Eye (tissue), 1 donor: ENCODE measurements at regions not wholly inside any gene's neighbourhood (a gene's known extent, or its start where the extent isn't known, plus 50 kb on each side); places are given as distances from the start of the nearest gene placed in this dataset.
A peak's percentile ranks its signal among the peaks of the same experiment; 100 is the strongest.

ENCODE experiments used
- DNase-seq: peaks from one replicate; pipeline ENCODE4 v3.0.0-alpha.2; 2015

DNA sequence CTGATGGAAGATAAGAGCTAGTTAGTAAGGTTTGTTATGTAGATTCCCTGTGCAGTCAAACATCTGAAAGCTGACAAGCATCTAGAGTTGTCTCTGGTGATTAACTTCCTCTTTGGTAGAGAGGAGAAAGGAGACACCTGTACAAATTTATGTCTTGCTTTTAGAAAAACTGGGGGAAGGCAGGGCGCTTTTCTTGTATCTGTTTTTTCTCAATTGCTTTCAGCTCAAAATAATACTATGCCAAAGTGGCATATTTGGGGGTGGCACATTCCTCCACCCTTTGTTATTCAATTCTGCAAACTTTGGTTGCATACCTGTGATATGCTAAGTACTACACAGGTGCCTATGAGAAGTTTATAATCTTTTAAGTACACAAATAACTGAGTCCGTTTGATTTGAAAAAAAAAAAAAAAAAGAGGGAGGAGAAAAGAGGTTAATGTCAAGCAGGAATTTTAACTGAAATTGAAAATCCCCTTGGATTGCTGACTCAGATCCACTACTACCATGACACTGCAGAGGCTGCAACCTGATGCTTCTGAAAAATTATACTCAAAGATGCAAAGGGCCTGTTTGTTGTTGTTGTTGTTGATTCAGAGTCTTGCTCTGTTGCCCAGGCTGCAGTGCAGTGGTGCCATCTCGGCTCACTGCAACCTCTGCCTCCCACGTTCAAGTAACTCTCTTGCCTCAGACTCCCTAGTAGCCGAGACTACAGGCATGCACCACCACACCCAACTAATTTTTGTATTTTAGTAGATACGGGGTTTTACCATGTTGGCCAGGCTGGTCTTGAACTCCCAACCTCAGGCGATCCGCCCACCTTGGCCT is 164.8 kb upstream of the NBEA start:
- no peak for DNase-seq

DNA sequence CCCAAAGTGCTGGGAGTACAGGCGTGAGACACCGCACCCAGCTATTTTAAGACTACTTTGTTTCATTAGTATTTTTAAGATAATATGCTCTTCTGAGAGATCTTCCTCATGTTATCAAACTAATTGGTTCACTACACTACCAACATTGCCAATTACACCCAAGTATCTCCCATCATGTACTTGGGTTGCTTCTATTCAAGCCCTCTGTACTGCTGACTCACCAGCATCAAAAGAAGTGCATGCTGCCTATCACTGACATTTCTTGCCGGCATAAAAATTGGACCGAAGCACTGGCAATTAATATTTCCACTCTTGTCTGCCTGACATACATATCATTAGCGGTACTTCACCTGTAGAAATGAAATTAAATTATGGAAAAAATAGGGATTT is 164.2 kb upstream of the NBEA start:
- DNase-seq: no peak

DNA sequence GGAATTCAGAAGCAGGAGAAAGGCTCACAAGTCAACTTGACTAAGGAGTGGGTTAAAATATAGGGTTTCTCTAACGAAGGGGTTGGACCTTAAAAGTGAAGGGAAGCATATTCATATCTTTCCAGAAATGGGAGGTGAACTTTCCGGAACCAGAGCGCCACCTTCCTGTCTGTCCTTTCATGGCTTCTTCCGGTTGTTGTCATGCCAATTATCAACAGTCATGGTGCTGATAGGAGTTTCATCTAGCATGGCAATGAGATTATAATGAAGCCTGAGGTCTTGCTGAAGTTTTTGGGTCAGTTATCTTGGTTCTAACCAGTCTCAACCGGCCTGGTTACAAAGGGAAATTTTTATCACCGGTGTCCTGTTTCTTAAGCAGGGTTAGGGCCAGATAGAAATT is 162.9 kb upstream of the NBEA start:
- DNase-seq: no peak

DNA sequence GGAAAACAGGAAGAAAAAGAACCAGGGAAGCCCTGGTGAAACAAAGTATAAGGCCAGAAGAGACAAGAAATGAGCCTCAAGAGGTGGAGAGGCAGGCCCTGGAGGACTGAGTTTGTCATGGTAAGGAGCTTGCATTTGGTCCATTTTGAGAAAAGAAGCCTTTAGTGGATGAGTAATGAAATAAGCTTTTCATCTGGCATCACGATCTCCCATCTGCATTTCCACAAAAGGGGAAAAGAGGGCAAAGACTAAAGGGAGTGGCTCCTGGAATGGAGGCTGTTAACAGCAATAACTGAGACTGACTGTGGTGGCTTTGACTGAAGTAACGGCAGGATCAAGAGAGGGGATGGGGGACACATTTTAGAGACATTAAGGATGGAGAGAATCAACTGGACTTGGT is 148.8 kb upstream of the NBEA start:
- no peak for DNase-seq

DNA sequence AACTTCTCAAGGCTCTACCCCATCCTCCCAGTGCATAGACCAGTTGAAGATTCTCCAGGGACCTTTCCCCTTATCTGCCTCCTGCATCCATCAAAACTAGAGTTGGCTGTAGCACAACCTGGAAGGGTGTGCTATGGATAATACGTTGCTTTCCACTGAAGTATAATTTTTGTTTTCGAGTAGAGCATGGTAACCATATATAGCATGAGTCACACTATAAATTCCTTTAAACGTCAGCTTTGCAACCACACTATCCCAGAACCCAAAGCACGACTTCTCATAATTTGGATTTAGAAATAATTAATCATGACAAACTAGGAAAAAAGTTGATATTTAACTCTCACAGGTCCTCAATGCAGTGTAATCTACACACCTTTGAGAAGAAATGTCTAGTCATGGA is 138.3 kb upstream of the NBEA start:
- no peak for DNase-seq

DNA sequence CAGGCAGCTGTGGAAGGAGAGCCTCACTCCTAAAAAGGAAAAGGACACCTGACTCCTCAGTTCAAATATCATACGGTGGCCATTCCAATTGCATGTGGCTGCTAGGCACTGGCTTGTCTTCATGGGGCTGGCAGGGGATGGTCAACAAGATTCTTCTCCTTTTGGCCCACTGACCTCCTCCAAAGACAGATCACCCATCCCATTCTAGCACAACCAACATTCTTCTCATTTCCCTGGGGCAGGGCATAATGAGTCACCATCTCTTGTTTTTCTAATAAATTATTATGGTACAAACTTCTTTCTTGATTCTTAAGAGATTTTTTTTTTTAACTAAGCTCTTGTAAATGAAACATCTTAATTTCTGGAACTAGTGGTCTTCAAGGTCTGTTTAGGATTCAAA is 136.7 kb upstream of the NBEA start:
- no peak for DNase-seq

- no peak for DNase-seq
These were observed 133.4 kb upstream of the NBEA start for GRCh38 chr13:34808649-34809048.

- DNase-seq: no peak
These were observed 131.1 kb upstream of the NBEA start for GRCh38 chr13:34810996-34811395.

DNA sequence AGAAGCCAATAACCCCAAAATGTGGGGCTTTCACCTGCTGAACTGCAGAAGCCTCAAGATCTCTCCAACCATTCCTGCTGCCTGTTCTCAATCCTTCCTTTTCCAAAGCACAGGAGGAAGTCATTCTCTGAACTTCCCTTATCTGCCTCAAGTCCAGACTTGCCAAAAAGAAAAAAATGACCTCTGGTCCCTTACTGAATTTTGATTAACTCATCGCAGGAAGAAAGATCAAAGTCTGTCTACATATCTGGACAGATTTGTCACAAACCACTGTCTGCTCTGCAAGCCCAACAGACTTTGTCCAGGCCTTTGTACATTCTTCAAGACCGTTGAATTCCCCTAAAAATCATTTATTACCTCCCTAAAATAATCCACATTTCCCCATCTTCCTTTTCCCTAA is 126.5 kb upstream of the NBEA start:
- no peak for DNase-seq

GRCh38 chr13:34816245-34816884 is 125.7 kb upstream of the NBEA start:
- peak; percentile 60 for DNase-seq

- DNase-seq: peak; percentile 23
These were observed 125.0 kb upstream of the NBEA start for GRCh38 chr13:34816908-34817665.

DNA sequence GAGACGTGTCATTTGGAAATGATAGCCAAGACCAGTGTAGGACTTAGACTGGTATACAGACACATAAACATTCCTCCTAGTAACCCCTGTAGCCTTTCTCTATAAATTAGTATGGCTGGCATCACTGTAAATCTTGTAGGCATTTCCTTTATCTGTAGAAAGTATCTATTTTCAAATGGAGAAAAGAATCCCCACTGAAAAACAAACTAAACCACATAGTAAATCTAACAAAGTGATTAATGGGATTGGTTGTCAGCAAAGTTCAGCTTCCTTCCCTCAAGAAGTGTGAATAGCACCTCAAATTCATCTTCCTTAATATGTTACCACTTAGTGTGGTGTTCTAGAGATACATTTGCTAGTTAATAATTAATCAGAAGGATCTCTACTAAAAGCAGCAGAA is 119.4 kb upstream of the NBEA start:
- DNase-seq: no peak

DNA sequence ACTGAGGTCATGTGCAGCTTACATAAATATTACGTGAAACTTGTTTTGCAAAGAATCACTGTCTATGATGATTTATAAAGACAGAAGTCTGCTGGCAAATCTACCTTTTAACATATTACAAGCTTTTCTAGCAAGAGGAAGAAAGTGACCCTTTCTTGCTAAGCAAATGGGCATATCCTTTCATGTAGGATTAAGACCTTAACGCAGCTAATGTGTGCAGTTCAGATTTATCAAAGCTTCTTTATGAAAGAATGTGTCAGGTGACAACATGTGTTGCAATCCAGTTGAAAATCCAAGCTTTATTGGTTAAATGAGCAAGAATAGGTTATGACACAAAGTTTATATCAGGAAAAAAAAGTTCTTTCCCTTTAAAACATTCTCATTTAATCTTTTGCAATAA is 115.6 kb upstream of the NBEA start:
- DNase-seq: peak; percentile 40

DNA sequence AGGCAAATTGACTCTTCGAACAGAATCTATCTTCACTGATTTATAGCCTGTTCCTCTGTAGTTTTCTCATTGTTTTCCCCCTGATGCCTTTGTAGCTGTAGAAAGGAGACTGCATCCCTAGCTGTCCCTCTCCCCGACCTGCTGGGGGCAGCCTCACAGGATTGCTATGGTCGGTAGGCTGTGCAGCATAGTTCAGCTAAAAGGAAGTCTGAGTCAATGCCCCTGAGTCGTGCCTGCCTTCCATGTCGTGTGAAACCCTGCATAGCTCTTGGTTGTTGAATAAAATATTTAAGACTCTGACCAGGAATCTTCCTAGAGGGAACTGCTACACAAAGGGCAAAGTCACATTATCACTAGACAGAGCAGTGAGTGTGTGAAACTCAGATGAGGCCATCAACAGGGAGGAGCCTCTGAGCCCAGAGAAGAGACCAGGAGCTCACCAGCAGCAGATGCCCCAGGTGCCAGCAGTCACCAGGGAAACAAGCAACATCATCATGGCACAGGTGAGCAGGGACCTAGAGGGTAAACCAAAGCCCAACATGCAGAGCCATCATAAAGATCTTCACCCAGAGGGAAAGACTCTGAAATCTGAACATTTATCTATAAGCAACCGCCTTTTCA is 108.4 kb upstream of the NBEA start:
- no peak for DNase-seq

- no peak for DNase-seq
These were observed 99.6 kb upstream of the NBEA start for GRCh38 chr13:34842466-34842865.

GRCh38 chr13:34847766-34848165 is 94.3 kb upstream of the NBEA start:
- no peak for DNase-seq

GRCh38 chr13:34849406-34849805 is 92.7 kb upstream of the NBEA start:
- DNase-seq: no peak

DNA sequence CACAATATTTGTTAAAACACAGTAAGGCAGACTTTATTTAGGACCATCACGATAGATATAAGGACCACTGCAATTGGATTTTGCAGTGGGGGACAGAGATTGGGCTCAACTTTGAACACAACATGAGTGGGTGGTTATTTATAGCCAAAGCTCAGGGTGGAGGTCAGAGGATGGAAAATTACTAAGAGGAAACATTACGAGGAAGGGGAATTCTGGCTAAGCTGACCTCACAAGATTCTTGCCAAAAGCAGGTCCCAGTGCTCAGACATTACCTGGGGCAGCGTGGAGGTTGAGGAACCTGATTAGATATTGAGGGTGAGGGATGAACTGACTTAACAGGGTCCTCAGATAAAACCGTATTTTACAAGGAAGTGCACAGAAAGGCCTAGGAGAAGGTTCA is 88.9 kb upstream of the NBEA start:
- no peak for DNase-seq

DNA sequence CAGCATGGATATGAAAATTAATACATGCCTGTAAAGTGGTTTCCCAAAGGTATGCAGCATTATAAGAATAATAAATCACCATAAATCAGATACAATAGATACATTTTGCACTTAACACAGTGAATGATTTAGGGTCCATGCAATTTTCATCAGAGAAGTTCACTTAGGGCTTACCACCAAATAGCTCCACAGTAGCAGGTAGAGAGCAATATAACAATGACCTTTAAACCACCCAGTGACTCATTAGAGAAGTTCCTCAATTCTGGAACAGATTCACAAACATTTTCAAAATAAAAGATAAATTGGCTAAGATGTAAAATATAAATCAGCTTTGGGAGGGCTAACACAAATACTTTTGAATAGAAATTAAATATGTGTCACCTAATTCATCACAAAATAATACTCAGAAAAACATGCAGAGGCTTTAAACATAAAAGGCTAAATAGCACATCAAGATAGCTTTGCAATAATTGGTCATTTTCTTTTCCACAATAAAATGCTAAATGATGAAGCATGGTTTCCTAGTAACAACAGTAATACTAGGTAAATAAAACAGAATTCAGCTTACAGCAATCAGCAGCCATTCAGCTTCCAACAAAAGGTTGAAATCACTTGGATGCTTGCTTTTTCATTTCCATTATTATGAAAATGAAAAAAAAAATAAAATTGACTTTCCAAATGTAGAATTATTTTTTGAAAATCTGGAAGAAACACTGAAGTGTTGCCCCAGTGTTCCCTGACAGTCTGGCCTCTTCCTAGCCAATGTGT is 84.3 kb upstream of the NBEA start:
- DNase-seq: no peak

DNA sequence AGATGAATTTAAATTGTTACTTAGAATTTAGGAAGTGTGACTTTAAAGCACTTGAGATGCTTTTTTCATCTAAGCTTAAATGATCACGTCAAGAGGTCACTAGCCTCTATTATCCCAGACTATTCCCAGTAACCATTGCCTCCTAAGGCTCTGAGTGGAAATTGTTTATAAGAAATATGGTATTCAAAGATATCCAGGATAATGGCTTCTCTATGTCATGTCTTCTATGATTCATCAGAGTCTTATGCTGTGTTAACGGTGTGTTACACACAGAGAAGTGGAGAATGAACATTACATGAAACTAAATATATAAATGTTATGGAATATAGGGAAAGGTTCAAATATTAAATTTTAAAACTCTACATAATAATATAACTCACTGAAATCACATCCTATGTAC is 79.8 kb upstream of the NBEA start:
- no peak for DNase-seq

GRCh38 chr13:34862716-34863115 is 79.4 kb upstream of the NBEA start:
- no peak for DNase-seq

DNA sequence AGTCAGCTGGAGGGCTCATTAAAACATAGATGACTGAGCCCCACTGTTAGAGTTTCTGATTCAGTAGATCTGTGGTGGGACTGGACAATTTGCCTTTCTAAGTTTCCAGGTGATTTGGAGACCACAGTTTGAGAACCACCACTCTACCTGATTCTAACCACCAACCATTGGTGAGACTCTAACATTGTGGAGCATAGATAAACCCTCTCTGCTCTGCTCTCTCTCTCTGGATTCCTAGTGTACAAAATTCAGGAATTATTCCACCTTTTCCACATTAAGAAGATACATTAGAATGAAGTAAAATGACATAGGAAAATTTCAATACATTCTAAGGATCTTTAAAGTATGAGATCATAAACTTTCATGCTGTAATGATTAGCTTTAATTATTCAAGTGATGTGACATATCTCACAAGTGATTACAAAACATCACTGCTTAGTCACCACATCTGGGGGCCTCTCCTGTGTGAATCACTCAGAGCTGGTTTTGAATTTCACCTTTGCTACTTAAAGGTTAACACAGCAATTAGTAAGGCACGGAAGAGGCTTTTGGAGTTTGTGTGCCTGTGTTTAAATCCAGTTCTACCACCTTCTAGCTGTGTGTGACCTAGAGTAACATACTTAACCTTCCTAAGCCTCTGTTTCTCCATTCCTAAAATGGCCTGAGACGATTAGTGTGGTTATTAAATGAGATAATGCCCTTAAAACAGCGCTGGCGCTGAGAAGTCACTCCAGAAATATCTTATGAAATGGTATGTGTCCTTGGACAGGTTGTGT is 78.5 kb upstream of the NBEA start:
- DNase-seq: no peak
